GM06990 (cell line): ENCODE measurements at regions not wholly inside any gene's neighbourhood (a gene's known extent, or its start where the extent isn't known, plus 50 kb on each side); places are given as distances from the start of the nearest gene placed in this dataset.

Experiments used
- DNase-seq: peaks from one replicate; pipeline ENCODE4 v3.0.0-alpha.2; 2011; ENCODE audit not compliant: insufficient read length; ENCODE audit errors: extremely low read depth
- H3K27me3 ChIP-seq: replicated peaks from 2 replicates; pipeline ENCODE4 v1.6.0; 2011; ENCODE audit warnings: low read length; ENCODE audit not compliant: control insufficient read depth, insufficient read depth
- H3K36me3 ChIP-seq: 2 replicates; pipeline ENCODE4 v1.5.1; 2011; ENCODE audit warnings: low read length; ENCODE audit not compliant: control insufficient read depth, insufficient read depth
- H3K4me3 ChIP-seq: replicated peaks from 2 replicates; pipeline ENCODE4 v1.5.1; 2011; ENCODE audit warnings: low read depth, mild to moderate bottlenecking, control low read depth, low read length
- TF ChIP-seq, protein P1 (sequence below): IDR thresholded peaks from 2 replicates; pipeline ENCODE4 v1.5.1; 2011; ENCODE audit warnings: low read length, control low read depth, mild to moderate bottlenecking, inconsistent platforms; ENCODE audit not compliant: insufficient read depth, poor library complexity, severe bottlenecking

DNA sequence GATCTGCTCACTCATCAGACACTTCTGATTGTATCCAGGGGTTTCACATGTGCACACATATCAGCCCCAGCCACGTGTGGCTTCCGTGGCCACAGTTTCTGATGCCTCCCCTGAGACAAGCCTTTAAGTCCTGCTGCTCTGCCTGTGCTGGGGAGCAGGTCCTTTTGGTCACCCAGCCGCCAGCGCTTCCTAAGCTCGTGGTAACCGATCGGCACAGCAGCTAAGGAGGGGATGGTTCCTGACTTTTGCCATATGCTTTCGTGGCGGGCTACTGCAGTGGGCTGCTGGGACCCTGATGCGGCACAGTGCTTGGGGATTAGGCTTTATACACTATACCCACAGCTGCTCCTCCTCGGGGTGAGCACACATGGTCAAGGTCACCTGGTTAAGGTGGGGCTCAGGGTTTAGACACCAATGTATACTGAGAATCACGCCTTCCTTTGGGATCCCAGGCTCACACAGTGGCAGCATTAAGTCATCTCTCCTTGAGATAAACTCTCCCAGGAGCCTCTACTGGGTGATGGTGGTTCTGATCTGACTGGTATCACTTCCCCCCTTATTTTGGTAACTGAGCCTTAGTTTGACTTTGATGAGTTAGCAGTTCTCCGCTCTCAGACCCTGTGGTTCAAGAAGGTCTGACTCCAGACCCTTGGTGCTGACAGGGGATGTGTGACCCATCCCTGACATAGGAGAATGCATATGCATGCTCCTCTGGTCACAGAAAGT is 85.9 kb upstream of the KCNG1 start:
- TF ChIP-seq, protein P1, sequence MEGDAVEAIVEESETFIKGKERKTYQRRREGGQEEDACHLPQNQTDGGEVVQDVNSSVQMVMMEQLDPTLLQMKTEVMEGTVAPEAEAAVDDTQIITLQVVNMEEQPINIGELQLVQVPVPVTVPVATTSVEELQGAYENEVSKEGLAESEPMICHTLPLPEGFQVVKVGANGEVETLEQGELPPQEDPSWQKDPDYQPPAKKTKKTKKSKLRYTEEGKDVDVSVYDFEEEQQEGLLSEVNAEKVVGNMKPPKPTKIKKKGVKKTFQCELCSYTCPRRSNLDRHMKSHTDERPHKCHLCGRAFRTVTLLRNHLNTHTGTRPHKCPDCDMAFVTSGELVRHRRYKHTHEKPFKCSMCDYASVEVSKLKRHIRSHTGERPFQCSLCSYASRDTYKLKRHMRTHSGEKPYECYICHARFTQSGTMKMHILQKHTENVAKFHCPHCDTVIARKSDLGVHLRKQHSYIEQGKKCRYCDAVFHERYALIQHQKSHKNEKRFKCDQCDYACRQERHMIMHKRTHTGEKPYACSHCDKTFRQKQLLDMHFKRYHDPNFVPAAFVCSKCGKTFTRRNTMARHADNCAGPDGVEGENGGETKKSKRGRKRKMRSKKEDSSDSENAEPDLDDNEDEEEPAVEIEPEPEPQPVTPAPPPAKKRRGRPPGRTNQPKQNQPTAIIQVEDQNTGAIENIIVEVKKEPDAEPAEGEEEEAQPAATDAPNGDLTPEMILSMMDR: no peak
- Histone ChIP-seq H3K4me3 (no peak overlapping the region), H3K36me3 (no peaks in the 10 kb centered on the region), H3K27me3 (no peaks in the 10 kb centered on the region; the same call in 1 of the 2 replicates)
- no peak for DNase-seq

DNA sequence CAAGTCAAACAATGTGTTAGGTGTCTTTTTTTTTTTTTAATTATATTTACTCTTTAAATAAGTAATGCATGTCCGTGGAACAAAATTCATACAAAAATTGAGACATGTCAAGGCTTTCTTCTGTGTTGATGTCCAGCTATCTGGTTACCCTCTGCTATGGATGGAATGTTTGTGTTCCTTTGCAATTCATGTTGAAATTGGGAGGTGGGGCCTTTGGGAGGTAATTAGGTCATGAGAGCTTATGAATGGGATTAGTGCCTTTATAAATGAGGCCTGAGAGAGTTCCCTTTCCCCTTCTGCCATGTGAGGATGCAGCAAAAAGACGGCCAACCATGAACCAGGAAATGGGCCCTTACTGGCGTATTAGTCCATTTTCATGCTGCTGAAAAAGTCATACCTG is 83.1 kb upstream of the KCNG1 start:
- H3K36me3 ChIP-seq: no peaks in the 10 kb centered on the region
- no peak overlapping the region for H3K4me3 ChIP-seq
- no peak for DNase-seq
- H3K27me3 ChIP-seq: no peaks in the 10 kb centered on the region; the same call in 1 of the 2 replicates
- TF ChIP-seq, protein P1: no peak

DNA sequence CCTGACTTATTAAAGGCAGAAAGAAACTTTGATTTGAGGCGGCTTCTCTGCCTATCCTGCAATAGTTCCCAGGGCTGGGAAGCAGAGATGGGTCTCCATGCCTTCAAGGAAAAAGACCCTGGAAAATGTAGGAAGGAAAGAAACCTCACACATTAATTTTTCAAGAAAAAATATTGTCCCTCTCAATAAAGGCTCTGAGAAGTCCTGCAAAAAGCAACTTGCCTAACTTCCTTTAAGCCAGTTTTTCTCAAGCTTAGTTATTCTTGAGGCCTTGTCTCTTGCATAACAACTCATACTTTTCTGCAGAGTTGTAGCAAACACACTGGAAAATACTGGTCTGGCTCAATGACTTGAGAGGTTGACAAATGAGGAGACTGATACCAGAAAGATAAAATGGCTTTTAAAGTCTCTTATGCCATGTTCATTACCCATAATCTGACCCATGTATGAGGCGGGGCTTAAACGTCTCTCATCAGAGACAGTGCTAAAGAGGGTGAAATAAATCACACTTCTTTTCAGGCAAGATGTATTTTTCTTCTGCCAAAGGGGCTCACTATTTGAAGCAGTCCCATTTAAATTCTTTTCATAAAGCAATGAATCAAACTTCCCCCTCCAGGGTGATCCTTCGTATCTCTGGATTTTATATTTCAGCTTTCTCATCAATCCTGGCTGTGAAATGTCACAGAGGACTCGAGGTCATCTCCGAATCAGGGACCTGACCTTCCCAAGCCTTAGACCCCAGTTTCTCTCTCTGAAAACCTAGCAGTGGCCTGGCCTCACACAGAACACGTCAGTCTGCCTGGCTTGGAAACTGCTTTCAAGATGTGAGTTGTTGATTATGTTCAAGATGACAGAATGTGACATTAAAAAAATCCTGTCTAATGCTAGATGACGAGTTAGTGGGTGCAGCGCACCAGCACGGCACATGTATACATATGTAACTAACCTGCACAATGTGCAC is 82.3 kb upstream of the KCNG1 start:
- no peak overlapping the region for H3K4me3 ChIP-seq
- TF ChIP-seq, protein P1: no peak
- H3K27me3 ChIP-seq: no peaks in the 10 kb centered on the region; the same call in 1 of the 2 replicates
- no peaks in the 10 kb centered on the region for H3K36me3 ChIP-seq
- no peak for DNase-seq

DNA sequence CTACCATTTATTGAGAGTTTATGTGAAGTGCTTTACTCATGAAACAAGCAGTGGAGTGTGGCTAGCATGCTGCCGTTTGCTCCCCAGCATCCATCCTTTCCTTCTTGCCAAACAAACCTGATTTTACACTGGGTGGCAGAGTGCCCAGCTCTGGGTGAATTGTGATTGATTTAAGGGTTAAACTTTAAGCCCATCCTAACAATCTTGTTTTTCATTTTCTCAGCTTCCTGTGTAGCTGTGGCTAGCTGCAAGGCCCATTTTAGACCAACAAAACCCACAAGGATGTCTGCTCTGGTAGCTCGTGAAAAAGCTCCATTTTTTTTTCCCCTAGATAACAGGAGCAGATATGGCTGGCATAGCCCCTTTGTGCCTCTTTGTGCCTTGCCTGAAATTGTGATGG is 77.7 kb upstream of the KCNG1 start:
- TF ChIP-seq, protein P1: no peak
- Histone ChIP-seq H3K4me3 (no peak overlapping the region), H3K27me3 (no peaks in the 10 kb centered on the region), H3K36me3 (no peaks in the 10 kb centered on the region)
- no peak for DNase-seq

DNA sequence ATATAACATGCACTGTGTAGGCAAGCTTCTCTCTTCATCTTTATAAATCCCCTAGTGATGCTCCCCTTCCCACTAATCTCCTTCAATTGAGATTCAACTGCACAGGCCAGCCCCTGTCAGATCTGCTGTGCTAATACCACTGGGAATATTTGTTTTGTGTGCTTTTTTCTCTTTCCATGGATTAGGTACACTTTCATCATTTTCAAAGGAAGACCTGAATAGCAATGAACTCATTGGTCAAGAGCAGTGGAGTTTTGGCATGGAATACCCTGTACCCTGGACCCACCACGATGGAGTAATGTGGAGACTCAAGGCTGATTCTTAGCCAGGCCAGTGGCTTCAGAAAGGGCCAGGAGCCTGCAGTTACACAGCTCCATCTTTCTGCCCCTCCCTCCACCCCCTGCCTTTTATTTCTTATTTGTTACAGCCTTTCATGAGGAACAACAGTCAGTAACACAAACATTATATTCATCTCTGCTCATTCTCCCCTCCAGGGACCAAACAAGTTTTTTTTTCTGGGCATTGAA is 75.4 kb upstream of the KCNG1 start:
- TF ChIP-seq, protein P1: no peak
- no peaks in the 10 kb centered on the region for H3K36me3 ChIP-seq
- no peaks in the 10 kb centered on the region for H3K27me3 ChIP-seq
- no peak for DNase-seq
- H3K4me3 ChIP-seq: no peak overlapping the region
